GM23248 (cell line): ENCODE measurements at regions not wholly inside any gene's neighbourhood (a gene's known extent, or its start where the extent isn't known, plus 50 kb on each side); places are given as distances from the start of the nearest gene placed in this dataset.

Source experiments
- EZH2 ChIP-seq: fragments of 200-600 bp; sonication (generic); IDR thresholded peaks from 2 replicates; pipeline ENCODE4 v1.6.1; 2018; ENCODE audit warnings: antibody characterized with exemption, mild to moderate bottlenecking; ENCODE audit not compliant: insufficient read depth, poor library complexity, severe bottlenecking
- EZH2phosphoT487 ChIP-seq: fragments of 200-600 bp; sonication (generic); IDR thresholded peaks from 2 replicates; pipeline ENCODE4 v1.6.1; 2018; ENCODE audit warnings: antibody characterized with exemption, moderate library complexity, mild to moderate bottlenecking, low read depth; ENCODE audit not compliant: insufficient read depth

- TF ChIP-seq EZH2, result no peak
- TF ChIP-seq EZH2phosphoT487, result no peak
Measured at GRCh38 chr16:29311461-29312344, 94.8 kb downstream of the NPIPB11 start.
